NCI-H226 (cell line): ENCODE measurements at regions not wholly inside any gene's neighbourhood (a gene's known extent, or its start where the extent isn't known, plus 50 kb on each side); places are given as distances from the start of the nearest gene placed in this dataset.
"Not testable (repeated sequence)": the region's sequence is repeated elsewhere in the genome, so short reads cannot be mapped to it uniquely, and the experiment has no call there.

ENCODE experiments used
- DNase-seq: peaks from one replicate; pipeline ENCODE4 v3.0.0-alpha.2; 2015

DNA sequence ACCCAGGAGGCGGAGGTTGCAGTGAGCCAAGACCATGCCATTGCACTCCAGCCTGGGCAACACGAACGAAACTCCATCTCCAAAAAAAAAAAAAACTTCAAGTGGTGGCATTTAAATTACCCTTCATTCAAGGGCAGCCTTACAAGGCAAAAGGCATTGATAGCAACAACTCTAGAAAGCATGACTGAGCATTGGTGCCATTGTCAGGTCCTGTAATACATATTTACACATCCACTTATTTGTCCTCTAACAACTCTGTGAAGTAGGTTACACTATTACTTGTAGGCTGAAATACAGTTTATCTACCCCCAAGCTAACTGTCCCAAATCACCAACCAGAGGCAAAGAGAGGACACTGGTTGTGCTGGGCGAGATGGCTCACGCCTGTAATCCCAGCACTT, 52.7 kb upstream of the LARP1 start:
- no peak for DNase-seq

DNA sequence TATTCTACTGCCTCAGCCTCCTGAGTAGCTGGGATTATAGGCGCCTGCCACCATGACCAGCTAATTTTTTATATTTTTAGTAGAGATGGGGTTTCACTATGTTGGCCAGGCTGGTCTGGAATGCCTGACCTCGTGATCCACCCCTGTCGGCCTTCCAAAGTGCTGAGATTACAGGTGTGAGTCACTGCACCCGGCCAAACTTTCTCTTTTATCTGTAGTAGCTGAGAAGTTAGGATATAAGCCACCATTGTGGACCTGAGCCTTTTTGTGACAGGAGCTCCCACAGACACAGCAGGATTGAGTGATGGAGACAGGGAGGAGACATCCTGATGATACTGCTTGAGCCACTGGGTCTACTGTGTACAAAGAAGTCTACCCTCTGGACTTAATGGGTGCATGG, 53.5 kb upstream of the LARP1 start:
- DNase-seq = peak; percentile 42

DNA sequence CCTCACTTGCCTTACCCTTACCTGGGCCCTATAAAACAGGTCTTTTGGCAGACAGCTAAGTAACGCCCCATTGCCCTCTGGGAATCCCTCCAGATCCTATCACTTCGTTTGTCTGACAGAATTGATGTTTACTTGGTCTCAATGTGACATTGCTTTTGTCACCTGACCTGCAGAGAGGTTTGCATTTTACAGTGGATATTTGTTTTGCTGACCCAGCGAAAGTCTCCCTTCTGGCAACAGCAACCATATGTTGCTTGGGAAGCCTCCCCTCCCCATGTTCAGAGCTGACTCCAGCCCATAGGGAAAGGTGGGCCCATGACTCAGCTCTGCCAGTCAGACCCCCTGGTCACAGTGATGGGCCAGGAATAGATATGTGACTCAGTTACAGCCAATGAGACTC, 54.0 kb upstream of the LARP1 start:
- no peak for DNase-seq

DNA sequence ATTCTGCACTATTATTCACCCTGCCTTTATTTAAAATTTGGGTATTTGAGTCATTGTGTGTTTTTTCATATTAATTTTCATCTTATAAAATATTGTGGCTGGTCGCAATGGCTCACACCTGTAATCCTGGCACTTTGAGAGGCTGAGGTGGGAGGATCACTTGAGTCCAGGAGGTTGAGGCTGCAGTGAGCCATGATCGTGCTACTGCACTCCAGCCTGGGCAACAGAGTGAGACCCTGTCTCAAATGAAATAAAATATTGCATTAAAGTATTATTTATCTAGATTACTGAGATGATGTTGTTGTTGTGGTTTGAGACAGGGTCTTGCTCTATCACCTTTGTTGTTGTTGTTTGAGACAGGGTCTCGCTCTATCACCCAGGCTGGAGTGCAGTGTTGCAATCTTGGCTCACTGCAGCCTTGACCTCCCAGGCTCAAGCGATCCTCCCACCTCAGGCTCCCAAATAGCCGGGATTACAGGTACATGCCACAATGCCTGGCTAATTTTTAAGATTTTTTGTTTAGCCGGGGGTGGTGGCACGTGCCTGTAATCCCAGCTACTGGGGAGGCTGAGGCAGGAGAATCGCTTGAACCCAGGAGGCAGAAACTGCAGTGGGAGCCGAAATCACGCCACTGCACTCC, 54.8 kb upstream of the LARP1 start:
- not testable (repeated sequence) for DNase-seq

DNA sequence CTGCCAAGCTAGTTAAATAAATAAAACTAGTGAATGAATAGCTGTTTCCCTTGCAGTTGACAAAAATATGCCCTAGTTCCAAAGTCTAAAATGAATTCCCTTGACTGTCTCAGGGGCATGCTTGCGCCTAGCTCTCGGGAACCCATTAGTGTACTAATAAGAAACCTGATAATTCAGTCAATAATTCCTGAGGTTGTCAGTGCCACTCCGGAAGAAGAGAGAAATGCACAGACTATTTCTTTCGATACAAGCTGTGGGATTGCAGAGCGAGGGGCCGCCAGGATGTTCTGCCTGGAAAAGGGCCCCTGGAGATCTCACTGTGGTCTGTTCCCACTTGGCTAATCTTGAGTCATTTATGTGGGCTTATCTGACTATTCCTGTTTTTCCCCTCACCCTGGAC, 56.4 kb upstream of the LARP1 start:
- DNase-seq = no peak

DNA sequence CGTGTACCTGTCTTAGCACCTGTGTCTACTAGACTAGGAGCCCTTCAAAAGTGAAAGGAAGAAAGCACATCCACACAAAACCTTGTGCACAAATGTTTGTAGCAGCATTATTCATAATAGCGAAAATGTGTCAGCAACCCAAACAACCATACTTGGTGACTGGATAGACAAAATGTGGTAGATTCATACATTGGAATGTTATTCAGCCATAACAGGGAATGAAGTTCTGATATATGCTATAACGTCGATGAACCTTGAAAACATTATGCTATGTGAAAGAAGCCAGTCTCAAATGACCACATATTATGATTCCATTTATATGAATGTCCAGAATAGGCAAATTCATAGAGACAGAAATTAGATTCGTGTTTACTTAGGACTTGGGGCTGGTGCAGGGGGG, 57.8 kb upstream of the LARP1 start:
- DNase-seq = no peak

DNA sequence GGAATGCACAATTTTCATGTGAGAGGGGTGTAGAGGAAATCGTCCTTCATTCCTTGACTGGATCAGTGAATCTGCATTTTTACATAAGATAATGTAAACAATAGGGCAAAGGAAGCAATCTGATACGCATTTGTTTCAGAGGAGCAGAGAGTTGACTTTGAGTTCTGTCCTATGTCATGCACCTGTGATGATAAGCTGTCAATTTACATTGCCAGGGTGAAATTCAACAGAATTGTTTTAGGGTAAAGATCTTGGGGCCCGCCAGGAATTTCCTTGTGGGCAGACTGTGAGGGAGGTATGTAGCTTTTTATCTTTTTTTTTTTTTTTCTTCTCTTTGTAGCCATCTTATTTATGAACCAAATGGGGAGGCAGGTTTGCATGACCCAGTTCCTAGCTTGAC, 58.3 kb upstream of the LARP1 start:
- DNase-seq = no peak

DNA sequence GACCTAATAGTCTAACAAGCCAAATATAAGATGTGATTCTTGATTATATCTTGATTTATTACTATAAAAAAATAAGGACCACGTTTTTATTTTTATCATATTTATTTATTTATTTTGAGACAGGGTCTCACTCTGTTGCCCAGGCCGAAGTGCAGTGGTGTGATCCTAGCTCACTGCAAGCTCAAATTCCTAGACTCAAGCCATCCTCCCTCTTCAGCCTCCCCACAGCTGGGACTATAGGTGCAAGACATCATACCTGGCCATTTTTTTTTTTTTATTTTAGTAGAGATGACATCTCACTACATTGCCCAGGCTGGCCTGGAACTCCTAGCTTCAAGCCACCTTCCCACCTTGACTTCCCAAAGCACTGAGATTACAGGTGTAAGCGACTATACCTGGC, 61.0 kb upstream of the LARP1 start:
- no peak for DNase-seq

DNA sequence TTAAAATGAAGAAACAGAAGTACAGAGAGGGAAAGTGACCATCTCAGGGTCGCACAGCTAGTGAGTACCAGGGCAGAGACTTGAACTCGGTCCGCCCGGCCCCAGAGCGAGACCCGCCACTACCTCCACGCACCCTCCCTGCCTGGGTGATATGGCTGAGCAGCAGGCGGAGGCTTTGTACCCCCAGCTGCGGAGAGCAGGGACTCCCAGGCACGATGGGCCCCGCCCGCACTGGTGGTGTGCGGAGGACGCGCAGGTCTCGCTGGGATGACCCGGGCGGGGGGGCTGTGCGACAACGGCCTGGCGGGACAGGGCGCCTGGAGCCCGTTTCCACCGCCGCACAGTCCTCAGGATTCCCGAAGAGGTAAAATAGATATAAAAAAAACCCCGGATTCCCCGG, 64.7 kb upstream of the LARP1 start:
- DNase-seq = no peak

DNA sequence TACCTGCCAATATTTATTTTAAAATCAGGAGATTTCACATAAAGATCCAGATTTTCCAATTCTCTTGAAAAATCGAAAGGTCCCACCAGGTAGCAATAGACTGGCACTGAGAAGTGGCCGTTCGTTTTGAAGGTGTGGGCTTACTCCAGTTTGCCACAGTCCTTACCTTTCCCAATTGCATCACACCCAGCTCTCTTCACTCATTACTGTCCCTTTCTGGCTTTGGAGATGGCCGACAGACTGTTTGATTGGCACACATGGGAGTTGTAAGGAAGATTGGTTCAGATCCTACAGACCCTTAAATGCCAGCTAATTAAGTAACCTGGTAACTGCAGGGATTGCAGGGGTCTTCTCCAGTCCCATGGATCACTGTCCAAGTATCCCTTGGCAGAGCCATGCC, 68.7 kb upstream of the LARP1 start:
- DNase-seq = no peak

DNA sequence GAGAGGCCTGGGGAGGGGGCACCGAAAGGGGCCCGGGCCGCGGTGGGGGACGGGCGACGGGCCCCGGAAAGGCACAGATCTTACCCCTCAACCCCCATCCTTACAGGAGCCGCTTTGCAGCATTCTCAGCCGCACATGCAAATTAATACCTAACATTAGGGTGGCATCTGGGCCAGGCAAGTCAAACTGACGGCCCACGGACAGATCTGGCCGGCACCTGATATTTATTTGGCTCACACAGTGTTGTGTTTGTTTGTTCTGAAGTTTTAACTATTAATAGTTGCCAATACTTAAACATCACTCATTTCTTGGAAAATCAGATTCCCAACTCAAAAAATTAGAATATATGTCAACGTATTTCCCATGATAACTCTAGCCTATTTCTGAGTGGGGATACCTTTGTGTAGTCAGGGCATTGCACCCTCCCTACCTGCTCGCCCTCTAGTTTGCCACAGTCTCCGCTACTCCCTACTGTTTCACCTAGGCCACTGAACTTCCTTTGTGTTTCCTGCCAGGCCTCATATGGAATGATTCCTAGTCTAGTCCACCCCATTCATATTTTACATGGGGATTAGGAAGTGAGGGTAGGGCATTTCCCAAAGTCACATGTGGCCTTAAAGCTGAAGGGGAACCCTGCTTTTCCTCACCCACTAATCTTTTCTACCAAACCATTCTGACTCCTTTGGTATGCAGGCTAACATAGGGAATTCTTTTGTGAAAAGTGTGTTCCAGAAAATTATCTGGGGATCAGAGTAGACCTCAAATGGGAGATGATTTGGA, 71.9 kb upstream of the LARP1 start:
- DNase-seq = no peak

DNA sequence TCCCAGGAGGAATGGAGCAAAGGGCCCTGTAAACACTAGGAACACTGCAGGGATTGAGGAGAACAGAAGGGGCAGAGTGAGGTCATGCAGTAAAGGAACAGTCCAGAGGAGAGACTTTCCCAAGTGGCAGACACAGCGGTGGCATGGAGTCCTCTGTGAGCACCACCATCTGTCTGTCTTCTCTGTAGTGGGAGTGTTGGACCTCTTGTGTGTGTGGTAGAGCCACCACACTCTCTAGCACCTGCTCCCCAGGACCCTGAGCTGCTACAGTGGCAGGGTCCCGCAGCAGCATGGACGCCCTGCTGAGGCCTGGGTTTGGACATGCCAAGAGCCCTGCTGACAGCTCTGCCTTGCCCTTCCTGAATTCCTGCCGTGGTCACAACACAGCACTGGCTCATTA, 75.7 kb upstream of the LARP1 start:
- no peak for DNase-seq

DNA sequence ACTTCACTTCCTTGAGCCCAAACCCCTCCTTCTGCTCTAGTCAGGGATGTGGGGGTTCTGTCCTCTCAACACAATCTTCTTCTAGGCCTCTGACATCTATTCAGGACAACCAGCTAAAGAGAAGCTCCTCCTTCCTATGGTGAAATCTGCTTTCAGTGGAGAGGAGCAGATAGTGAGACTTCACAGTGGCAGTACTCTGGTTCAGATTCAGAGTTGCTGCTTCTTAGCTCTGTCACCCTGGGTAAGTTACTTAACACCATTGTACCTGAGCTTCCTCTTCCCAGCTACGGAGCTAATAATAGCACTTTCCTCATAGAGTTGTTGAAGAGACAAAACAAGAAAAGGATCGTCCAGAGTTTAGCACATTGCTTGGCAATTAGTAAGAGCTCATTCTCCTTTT, 77.3 kb upstream of the LARP1 start:
- DNase-seq = no peak

DNA sequence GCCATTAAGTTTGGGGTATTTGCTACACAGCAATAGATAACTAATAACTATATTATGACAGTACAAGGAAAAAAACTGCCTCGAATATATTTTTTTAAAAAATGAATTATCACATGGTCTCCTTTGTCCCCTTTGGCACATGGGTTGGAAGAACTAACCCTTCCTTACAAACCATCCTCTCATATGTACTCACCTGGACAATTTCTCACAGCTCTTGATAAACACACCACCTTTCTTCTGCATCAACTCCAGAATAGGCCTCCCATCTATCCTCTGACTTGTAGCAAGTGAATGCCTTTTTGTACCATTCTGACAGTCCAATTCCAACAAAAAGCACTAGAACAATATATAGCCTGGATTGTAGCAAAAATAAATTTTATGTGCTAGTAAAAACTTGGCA, 78.7 kb upstream of the LARP1 start:
- no peak for DNase-seq

DNA sequence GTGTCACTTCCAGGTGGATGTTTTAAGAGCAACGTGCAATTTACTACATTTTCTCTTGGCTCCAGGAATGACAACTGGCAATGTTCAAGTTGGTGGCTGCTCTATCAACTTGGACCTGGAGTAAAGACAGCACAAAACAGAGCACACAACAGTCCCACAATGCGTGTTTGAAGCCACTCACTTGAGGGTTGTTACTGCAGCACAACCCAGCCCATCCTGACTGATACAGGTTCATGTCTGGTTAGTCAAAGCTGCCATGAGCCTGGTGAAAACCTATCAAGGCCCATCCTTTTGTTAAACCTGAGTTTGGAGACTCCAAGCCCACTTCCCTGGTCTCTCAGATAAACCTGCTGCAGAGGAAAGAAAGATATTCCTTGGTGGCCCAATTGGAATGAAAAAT, 81.1 kb upstream of the LARP1 start:
- DNase-seq = no peak

DNA sequence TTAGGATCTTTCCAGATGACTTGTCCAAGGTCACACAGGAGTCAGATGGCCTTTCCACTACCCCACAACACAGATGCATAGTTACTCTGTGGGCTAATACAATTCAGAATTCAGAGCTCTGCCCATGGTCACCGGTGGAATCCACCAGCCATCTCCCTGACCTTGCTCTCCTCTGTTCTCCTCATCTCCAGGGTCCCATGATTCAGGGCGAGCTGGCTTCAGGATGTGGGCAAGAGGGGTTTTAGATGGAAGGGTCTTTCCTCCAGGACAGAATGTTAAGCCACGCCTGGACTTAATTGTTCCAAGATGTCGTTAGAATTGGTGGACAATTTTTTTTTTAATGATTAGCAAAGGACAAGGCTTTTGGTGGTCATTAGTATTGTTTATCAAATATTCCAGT, 81.7 kb upstream of the LARP1 start:
- no peak for DNase-seq

DNA sequence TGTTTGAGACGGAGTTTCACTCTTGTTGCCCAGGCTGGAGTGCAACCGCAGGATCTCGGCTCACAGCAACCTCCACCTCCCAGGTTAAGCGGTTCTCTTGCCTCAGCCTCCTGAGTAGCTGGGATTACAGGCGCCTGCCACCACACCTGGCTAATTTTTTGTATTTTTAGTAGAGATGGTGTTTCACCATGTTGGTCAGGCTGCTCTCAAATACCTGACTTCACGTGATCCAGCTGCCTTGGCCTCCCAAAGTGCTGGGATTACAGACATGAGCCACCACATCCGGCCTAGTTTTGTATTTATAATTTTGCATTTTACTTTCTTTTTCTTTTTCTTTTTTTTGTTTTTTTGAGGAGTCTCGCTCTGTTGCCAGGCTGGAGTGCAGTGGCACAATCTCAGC, 85.3 kb upstream of the LARP1 start:
- not testable (repeated sequence) for DNase-seq

DNA sequence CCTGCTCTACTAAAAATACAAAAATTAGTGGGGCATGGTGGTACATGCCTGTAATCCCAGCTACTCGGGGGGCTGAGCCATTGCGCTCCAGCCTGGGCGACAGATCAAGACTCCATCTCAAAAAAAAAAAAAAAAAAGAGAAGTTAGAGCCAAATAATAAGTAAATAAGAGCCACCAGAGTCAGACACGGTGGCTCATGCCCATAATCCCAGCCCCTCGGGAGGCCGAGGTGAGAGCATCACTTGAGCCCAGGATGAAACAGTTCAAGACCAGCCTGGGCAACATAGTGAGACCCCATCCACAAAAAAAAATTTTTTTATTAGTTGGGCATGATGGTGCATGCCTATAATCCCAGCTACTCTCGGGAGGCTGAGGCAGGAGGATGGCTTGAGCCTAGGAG, 85.8 kb upstream of the LARP1 start:
- DNase-seq = no peak

DNA sequence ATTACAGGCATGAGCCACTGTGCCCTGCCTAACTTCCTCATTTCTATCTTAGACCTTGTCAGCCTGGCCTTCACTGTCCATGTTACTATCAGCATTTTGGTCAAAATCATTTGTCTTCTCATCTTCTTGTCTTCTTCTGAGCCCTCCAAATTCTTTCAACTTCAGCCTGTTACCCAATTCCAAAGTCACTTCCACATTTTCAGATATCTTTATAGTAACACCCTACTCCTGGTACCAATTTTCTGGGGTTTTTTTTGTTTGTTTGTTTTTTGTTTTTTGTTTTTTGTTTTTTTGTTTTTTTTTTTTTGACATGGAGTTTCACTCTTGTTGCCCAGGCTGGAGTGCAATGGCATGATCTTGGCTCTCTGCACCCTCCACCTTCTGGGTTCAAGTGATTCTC, 90.3 kb upstream of the LARP1 start:
- DNase-seq = no peak

DNA sequence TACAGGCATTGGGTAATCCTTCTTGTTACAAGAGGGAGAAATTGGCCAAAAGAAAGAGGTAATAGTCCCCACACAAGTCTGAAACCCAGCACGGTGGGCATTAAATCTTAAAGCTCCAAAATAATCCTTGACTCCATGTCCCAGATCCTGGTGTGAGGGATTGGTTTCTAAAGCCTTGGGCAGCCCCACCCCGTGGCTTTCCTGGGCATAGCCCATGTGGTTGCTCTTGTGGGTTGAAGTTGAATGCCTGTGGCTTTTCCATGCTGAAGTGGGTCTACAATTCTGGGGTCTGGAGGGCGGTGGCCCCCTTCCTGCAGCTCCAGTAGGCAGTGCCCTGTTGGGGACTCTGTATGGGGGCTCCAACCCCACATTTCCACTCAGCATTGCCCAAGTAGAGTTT, 91.8 kb upstream of the LARP1 start:
- DNase-seq = no peak

DNA sequence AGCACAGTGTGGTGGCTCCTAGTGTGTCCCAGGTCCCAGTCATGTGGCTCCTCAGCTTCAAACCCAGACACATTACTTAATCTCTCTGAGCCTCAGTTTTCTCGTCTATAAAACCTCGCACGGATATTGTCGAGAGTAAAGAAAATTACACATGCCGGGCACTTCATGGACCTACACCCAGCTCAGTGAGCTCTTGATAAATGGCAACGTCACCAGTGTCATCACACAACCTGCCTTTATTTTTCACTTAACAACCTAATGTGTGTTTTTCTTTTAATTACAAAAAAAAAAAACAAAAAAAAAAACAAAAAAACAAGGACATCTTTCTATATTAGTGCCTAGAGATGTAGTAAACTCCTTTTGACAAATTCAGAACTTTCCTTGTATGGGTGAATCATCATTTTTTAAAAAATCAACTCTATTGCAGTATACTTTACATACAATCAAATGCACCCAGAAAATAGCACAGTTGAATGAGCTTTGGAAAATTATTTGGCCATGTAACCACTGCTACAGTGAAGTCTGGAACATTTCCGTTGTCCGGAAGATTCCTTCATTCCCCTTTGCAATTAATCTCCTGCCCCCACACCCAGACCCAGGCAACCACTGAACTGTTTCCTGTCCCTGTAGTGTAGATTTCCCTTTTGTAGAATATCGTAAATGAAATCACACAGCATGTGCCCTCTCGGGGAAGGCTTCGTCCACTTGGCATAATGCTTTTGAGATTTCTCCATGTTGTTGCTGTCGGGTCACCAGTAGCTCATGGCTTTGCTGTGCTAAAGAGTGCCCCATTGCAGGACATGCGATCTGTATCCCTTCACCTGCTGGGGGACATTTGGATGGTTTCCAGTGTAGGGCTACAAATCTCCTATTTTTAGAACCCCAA, 100.4 kb upstream of the LARP1 start:
- no peak for DNase-seq

DNA sequence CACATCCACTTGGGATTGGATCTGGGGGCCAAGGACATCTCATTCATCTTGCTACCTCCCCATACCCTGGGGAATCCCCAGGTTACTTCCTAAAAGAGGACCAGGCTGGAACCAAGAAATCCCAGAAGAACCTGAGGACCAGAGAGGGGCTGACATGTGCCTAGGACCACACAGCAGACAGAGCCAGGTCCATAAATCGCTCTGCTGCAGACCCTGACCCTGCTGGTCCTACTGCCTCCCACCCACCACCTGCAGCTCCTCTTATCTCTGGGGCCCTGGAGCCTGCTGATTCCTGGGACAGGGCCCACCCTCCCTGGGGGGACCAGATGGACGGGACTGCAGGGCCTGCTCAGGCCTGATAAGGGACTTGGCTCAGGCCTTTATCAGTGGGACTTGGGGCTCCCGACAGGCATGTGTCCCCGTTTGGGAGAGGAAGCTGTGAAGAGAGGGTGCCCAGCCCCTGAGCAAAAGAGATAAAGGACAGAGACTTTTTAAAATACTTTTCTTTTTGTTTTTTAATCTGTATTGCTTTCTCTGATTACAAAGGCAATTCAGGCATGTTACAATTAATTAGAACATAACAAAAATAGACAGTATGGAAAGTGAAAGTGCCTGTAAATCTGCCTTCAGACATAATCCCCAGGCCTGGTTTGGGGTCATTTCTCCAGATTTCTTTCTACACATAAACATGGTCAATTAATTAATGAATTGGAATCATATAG, 101.3 kb upstream of the LARP1 start:
- no peak for DNase-seq

DNA sequence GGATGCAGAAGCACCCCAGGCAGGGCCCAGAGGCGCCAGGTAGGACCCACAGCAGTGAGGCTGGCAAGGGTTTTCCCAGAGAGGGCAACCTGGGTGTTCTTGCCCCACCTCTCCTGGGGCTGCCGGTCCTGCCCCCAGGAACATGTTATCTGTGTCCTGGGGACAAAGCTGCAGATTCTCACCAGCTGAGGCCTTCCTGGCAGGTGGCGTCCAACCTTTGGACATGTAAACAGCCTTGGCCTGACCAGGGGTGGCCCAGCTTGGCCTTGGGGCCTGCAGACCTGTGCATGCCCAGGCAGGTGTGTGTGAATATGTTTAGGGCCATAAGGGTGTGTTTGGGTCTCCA, 101.8 kb upstream of the LARP1 start:
- DNase-seq = no peak
